SK-N-SH (cell line): ENCODE measurements at regions not wholly inside any gene's neighbourhood (a gene's known extent, or its start where the extent isn't known, plus 50 kb on each side); places are given as distances from the start of the nearest gene placed in this dataset.

Source experiments
- CTCF ChIA-PET: fragments of 300-600, 350-600 bp; formaldehyde crosslinking; extraction: SDS; loops from one replicate; lab custom pipeline; 2021; lab: Yijun Ruan, JAX
- POLR2A ChIA-PET: fragments of 350-600 bp; sonication (Branson Sonifier 250); formaldehyde crosslinking; extraction: SDS; loops from one replicate; lab custom pipeline; 2020; ENCODE audit warnings: antibody characterized with exemption, inconsistent platforms; lab: Yijun Ruan, JAX
- DNase-seq: peaks from one replicate; pipeline ENCODE4 v3.0.0; 2012
- H2AFZ ChIP-seq: fragments of 200-600 bp; sonication (generic); 2 replicates; pipeline ENCODE4 v1.8.1; 2016; ENCODE audit warnings: antibody characterized with exemption, mild to moderate bottlenecking, low read depth
- H3F3A ChIP-seq: fragments of 200-600 bp; sonication (generic); replicated peaks from 2 replicates; pipeline ENCODE3; 2016; ENCODE audit warnings: antibody characterized with exemption, mild to moderate bottlenecking; ENCODE audit not compliant: insufficient read depth
- H3K27ac ChIP-seq, 2 experiments: fragments of 200-500 bp in 1 of 2; fragments of 200-600 bp in 1 of 2; sonication (Bioruptor generic) in 1 of 2; sonication (generic), shearing (Covaris generic) in 1 of 2; 2 replicates each; pipeline versions ENCODE4 v1.5.1 to v1.6.1; 2014 to 2016; ENCODE audit warnings: low read depth in 2 of 2, inconsistent platforms in 1 of 2, low read length in 1 of 2, mild to moderate bottlenecking in 1 of 2, mixed read lengths in 1 of 2
- H3K27me3 ChIP-seq: fragments of 200-600 bp; sonication (generic), shearing (Covaris generic); 2 replicates; pipeline ENCODE4 v1.6.1; 2016; ENCODE audit warnings: mixed run types; ENCODE audit not compliant: insufficient read depth
- H3K36me3 ChIP-seq, 2 experiments: fragments of 200-500 bp in 1 of 2; fragments of 200-600 bp in 1 of 2; sonication (Bioruptor generic) in 1 of 2; sonication (generic) in 1 of 2; replicated peaks in 1 of 2; 2 replicates each; pipeline versions ENCODE3 to v1.5.1; 2014 to 2016; ENCODE audit warnings: low read length in 1 of 2, mild to moderate bottlenecking in 1 of 2; ENCODE audit not compliant: insufficient read depth in 2 of 2, control insufficient read depth in 1 of 2
- H3K4me1 ChIP-seq, 2 experiments: fragments of 200-500 bp in 1 of 2; fragments of 200-600 bp in 1 of 2; sonication (Bioruptor generic) in 1 of 2; sonication (generic), shearing (Covaris generic) in 1 of 2; 2 replicates each; pipeline versions ENCODE4 v1.5.1 to v1.6.1; 2014 to 2016; ENCODE audit warnings: low read depth in 1 of 2, low read length in 1 of 2, mixed run types in 1 of 2; ENCODE audit not compliant: insufficient read depth in 2 of 2, control insufficient read depth in 1 of 2
- H3K4me2 ChIP-seq: fragments of 200-600 bp; sonication (generic), shearing (Covaris generic); 2 replicates; pipeline ENCODE4 v1.6.1; 2017; ENCODE audit warnings: mixed run types
- H3K4me3 ChIP-seq, 2 experiments: fragments of 200-500 bp in 1 of 2; fragments of 200-600 bp in 1 of 2; sonication (Bioruptor generic) in 1 of 2; sonication (generic), shearing (Covaris generic) in 1 of 2; 2 replicates each; pipeline versions ENCODE4 v1.5.1 to v1.8.1; 2014 to 2016; ENCODE audit warnings: low read depth in 2 of 2, inconsistent platforms in 1 of 2, low read length in 1 of 2, mild to moderate bottlenecking in 1 of 2, mixed read lengths in 1 of 2, moderate library complexity in 1 of 2
- H3K79me2 ChIP-seq: fragments of 200-600 bp; sonication (generic); 2 replicates; pipeline ENCODE4 v1.8.1; 2017; ENCODE audit warnings: mild to moderate bottlenecking; ENCODE audit not compliant: insufficient read depth
- H3K9ac ChIP-seq: fragments of 200-600 bp; sonication (generic); 2 replicates; pipeline ENCODE4 v1.6.1; 2017; ENCODE audit warnings: mixed run types
- H3K9me2 ChIP-seq: fragments of 200-600 bp; sonication (generic); 2 replicates; pipeline ENCODE4 v1.6.1; 2017; ENCODE audit warnings: mixed run types
- H3K9me3 ChIP-seq: fragments of 200-600 bp; sonication (generic); 2 replicates; pipeline ENCODE4 v1.6.1; 2017; ENCODE audit warnings: mixed run types, mild to moderate bottlenecking, moderate library complexity
- H4K20me1 ChIP-seq: fragments of 200-600 bp; sonication (generic); 2 replicates; pipeline ENCODE4 v1.6.1; 2017; ENCODE audit warnings: mild to moderate bottlenecking, mixed run types; ENCODE audit not compliant: insufficient read depth
- CHD2 ChIP-seq: fragments of 150-350 bp; IDR thresholded peaks from 2 replicates; pipeline ENCODE4 v1.6.1; 2018; ENCODE audit warnings: low read length; ENCODE audit not compliant: partially characterized antibody
- ELF1 ChIP-seq: IDR thresholded peaks from 2 replicates; pipeline ENCODE4 v1.4.0; 2012
- EP300 ChIP-seq, 2 experiments: IDR thresholded peaks; 2 replicates each; pipeline versions ENCODE4 v1.4.0 to v1.6.1; 2012; ENCODE audit warnings: borderline replicate concordance in 1 of 2, low read depth in 1 of 2, low read length in 1 of 2
- EZH2phosphoT487 ChIP-seq: fragments of 200-600 bp; sonication (generic); IDR thresholded peaks from 2 replicates; pipeline ENCODE4 v1.6.1; 2017; ENCODE audit warnings: low read depth, mixed run types, mild to moderate bottlenecking, antibody characterized with exemption, moderate library complexity, borderline replicate concordance
- FOXJ3 ChIP-seq: sonication (generic); formaldehyde crosslinking; IDR thresholded peaks from 2 replicates; pipeline ENCODE4 v1.5.1; 2020; ENCODE audit warnings: mild to moderate bottlenecking, missing genetic modification reagents
- GABPA ChIP-seq: IDR thresholded peaks from 2 replicates; pipeline ENCODE4 v1.4.0; 2012; ENCODE audit warnings: low read depth, mild to moderate bottlenecking
- JUND ChIP-seq: IDR thresholded peaks from 2 replicates; pipeline ENCODE4 v1.4.0; 2012
- MXI1 ChIP-seq: IDR thresholded peaks from 2 replicates; pipeline ENCODE4 v1.6.1; 2012; ENCODE audit warnings: mild to moderate bottlenecking, low read depth, low read length, improper control_type of control experiment
- NFIC ChIP-seq: IDR thresholded peaks from 2 replicates; pipeline ENCODE4 v1.4.0; 2012; ENCODE audit warnings: borderline replicate concordance
- NRF1 ChIP-seq: IDR thresholded peaks from 2 replicates; pipeline ENCODE4 v1.6.1; 2012; ENCODE audit warnings: low read depth, mild to moderate bottlenecking, low read length
- POLR2AphosphoS5 ChIP-seq: IDR thresholded peaks from 2 replicates; pipeline ENCODE4 v1.6.1; 2012; ENCODE audit warnings: low read depth, low read length
- RCOR1 ChIP-seq: fragments of 150-350 bp; IDR thresholded peaks from 2 replicates; pipeline ENCODE4 v1.6.1; 2017; ENCODE audit warnings: antibody characterized with exemption, low read length
- RFX5 ChIP-seq: IDR thresholded peaks from 2 replicates; pipeline ENCODE4 v1.6.1; 2012; ENCODE audit warnings: mild to moderate bottlenecking, improper control_type of control experiment, low read length
- RXRA ChIP-seq: IDR thresholded peaks from 2 replicates; pipeline ENCODE4 v1.4.0; 2012; ENCODE audit warnings: low read depth, mild to moderate bottlenecking, borderline replicate concordance
- SIN3A ChIP-seq: IDR thresholded peaks from 2 replicates; pipeline ENCODE4 v1.6.1; 2012; ENCODE audit warnings: low read depth, mild to moderate bottlenecking, low read length, moderate library complexity, borderline replicate concordance
- SMC3 ChIP-seq: IDR thresholded peaks from 2 replicates; pipeline ENCODE4 v1.6.1; 2012; ENCODE audit warnings: low read depth, low read length, improper control_type of control experiment
- TAF1 ChIP-seq: IDR thresholded peaks from 2 replicates; pipeline ENCODE4 v1.6.1; 2012; ENCODE audit warnings: low read depth, mild to moderate bottlenecking, low read length, moderate library complexity, borderline replicate concordance
- TCF12 ChIP-seq: IDR thresholded peaks from 2 replicates; pipeline ENCODE4 v1.4.0; 2012
- USF1 ChIP-seq: IDR thresholded peaks from 2 replicates; pipeline ENCODE4 v1.4.0; 2012; ENCODE audit warnings: low read depth, borderline replicate concordance
- USF2 ChIP-seq: fragments of 150-350 bp; IDR thresholded peaks from 2 replicates; pipeline ENCODE4 v1.6.1; 2017; ENCODE audit warnings: antibody characterized with exemption, low read length, low read depth, borderline replicate concordance
- YY1 ChIP-seq: IDR thresholded peaks from 2 replicates; pipeline ENCODE4 v1.4.0; 2012; ENCODE audit warnings: low read depth, mild to moderate bottlenecking
- ZBTB33 ChIP-seq: IDR thresholded peaks from 2 replicates; pipeline ENCODE4 v1.4.0; 2012; ENCODE audit warnings: low read depth, borderline replicate concordance
- WGBS: methylation state at CpG from one replicate; pipeline ENCODE4 v1.1.6; 2017; ENCODE audit warnings: low lambda C conversion rate; 5-methylcytosine and 5-hydroxymethylcytosine counted together
- TF ChIP-seq, protein P1 (sequence below): IDR thresholded peaks from 2 replicates; pipeline ENCODE4 v1.4.0; 2012; ENCODE audit warnings: low read depth

DNA sequence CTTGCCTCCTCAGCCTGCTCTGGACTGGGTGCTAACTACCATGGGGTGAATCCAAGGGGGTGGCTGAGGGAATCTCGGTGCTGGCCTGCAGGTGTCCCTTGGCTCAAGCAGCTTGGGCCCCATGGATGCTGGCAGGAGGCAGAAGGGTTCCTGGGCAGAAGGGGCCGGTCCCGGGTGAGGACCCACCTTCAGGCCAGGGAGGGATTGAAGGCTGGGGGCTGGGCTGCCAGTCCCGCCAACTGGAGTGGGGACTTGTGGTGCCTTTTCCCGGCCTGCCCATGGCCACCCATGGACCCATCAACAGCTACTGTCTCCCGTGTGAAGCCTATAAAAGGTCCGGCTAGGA lies 550.1 kb downstream of the SLC6A15 start:
- WGBS, result 74% methylated on average over 5 of the region's 7 CpGs
- Histone ChIP-seq H3K27me3 (no peaks in the 10 kb centered on the region), H4K20me1 (no peaks in the 10 kb centered on the region), H3K9ac (no peak overlapping the region), H3K9me2 (peaks cover 2% of the 10 kb centered on the region; the same call in 1 of the 2 replicates), H3K9me3 (no peaks in the 10 kb centered on the region), H3K4me2 (no peak overlapping the region), H3K27ac (no peak overlapping the region), H3K36me3 (no peaks in the 10 kb centered on the region), H2AFZ (no peak overlapping the region), H3F3A (no peaks in the 10 kb centered on the region), H3K79me2 (no peaks in the 10 kb centered on the region), H3K4me1 (no peaks in the 10 kb centered on the region), H3K4me3 (no peak overlapping the region)
- TF ChIP-seq SMC3 (no peak), TAF1 (no peak), EZH2phosphoT487 (no peak), TCF12 (no peak), USF2 (no peak), USF1 (no peak), NRF1 (no peak), EP300 (IDR thresholded peaks at IDR 0.05; ENCODE audit: borderline replicate concordance in 1 of 2, low read depth in 1 of 2, low read length in 1 of 2) (no peak), MXI1 (no peak), RXRA (no peak), NFIC (no peak), RFX5 (no peak), FOXJ3 (CRISPR knock-in tag) (no peak)
- TF ChIP-seq, protein P1, sequence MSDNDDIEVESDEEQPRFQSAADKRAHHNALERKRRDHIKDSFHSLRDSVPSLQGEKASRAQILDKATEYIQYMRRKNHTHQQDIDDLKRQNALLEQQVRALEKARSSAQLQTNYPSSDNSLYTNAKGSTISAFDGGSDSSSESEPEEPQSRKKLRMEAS, result no peak
- CTCF ChIA-PET, result interaction anchor here (1.2 kb wide), 1 partner anchor 13 kb away, joined by 3 read pairs; no protein-coding TSS in a partner anchor
- POLR2A ChIA-PET, result no interaction called here
- no peak for DNase-seq

- POLR2A ChIA-PET, result no interaction called here
- 85% methylated on average over 4 of the region's 27 CpGs for WGBS
- Histone ChIP-seq H3K27ac (no peak overlapping the region), H3K9me2 (no peaks in the 10 kb centered on the region), H3K27me3 (no peaks in the 10 kb centered on the region), H3K79me2 (no peaks in the 10 kb centered on the region), H3K4me1 (no peaks in the 10 kb centered on the region), H3K4me2 (no peak overlapping the region), H4K20me1 (no peaks in the 10 kb centered on the region), H3K36me3 (no peaks in the 10 kb centered on the region), H3K4me3 (no peak overlapping the region), H2AFZ (no peak overlapping the region), H3K9ac (no peak overlapping the region), H3K9me3 (no peaks in the 10 kb centered on the region), H3F3A (no peaks in the 10 kb centered on the region)
- CTCF ChIA-PET, result interaction anchor here (1.2 kb wide), 1 partner anchor 13 kb away, joined by 3 read pairs; no protein-coding TSS in a partner anchor
- no peak for DNase-seq
- no peak for TF ChIP-seq USF1
- no peak for TF ChIP-seq CHD2
- TF ChIP-seq RCOR1, result no peak
- TF ChIP-seq EZH2phosphoT487, result no peak
- TF ChIP-seq JUND, result no peak
- TF ChIP-seq SIN3A, result no peak
- no peak for TF ChIP-seq TAF1
- TF ChIP-seq MXI1, result no peak
- no peak for TF ChIP-seq YY1
- no peak for TF ChIP-seq NFIC
- TF ChIP-seq ZBTB33, result no peak
- no peak for TF ChIP-seq ELF1
- no peak for TF ChIP-seq GABPA
- TF ChIP-seq TCF12, result no peak
- no peak for TF ChIP-seq POLR2AphosphoS5
- TF ChIP-seq, protein P1, result no peak
Observed at GRCh38 chr12:84361651-84362551, 550.7 kb downstream of the SLC6A15 start.
